HK-2 (cell line): ENCODE measurements at regions not wholly inside any gene's neighbourhood (a gene's known extent, or its start where the extent isn't known, plus 50 kb on each side); places are given as distances from the start of the nearest gene placed in this dataset.
A peak's percentile ranks its signal among the peaks of the same experiment; 100 is the strongest.
"Not testable (repeated sequence)": the region's sequence is repeated elsewhere in the genome, so short reads cannot be mapped to it uniquely, and the experiment has no call there.

Source experiments
- DNase-seq: peaks from one replicate; pipeline ENCODE4 v3.0.0-alpha.2; 2018; ENCODE audit not compliant: unreplicated experiment

- DNase-seq: no peak
These were observed 65.8 kb downstream of the MTX3 start for GRCh38 chr5:79924936-79925893.

GRCh38 chr5:79923431-79923830 lies 67.6 kb downstream of the MTX3 start:
- no peak for DNase-seq

- DNase-seq: no peak
These were observed 68.4 kb downstream of the MTX3 start for GRCh38 chr5:79922626-79923025.

GRCh38 chr5:79907452-79907851 lies 83.6 kb downstream of the MTX3 start:
- not testable (repeated sequence) for DNase-seq

- DNase-seq: not testable (repeated sequence)
These were observed 88.5 kb downstream of the MTX3 start for GRCh38 chr5:79902571-79902970.

- DNase-seq: no peak
These were observed 89.4 kb downstream of the MTX3 start for GRCh38 chr5:79901631-79902030.

GRCh38 chr5:79898611-79899010 lies 92.5 kb downstream of the MTX3 start:
- DNase-seq: no peak

GRCh38 chr5:79893976-79894375 lies 97.1 kb downstream of the MTX3 start:
- no peak for DNase-seq

- DNase-seq: no peak
These were observed 97.6 kb downstream of the MTX3 start for GRCh38 chr5:79893485-79893884.

- no peak for DNase-seq
These were observed 100.2 kb downstream of the MTX3 start for GRCh38 chr5:79890930-79891249.

GRCh38 chr5:79890119-79890929 lies 100.7 kb downstream of the MTX3 start:
- no peak for DNase-seq

- DNase-seq: no peak
These were observed 102.4 kb downstream of the MTX3 start for GRCh38 chr5:79888643-79889042.

GRCh38 chr5:79886925-79887655 lies 104.0 kb downstream of the MTX3 start:
- no peak for DNase-seq

- no peak for DNase-seq
These were observed 104.6 kb downstream of the MTX3 start for GRCh38 chr5:79886456-79886855.

GRCh38 chr5:79879880-79880279 lies 111.2 kb downstream of the MTX3 start:
- DNase-seq: not testable (repeated sequence)

GRCh38 chr5:79878721-79879336 lies 112.2 kb downstream of the MTX3 start:
- DNase-seq: peak; percentile 12

GRCh38 chr5:79878136-79878679 lies 112.9 kb downstream of the MTX3 start:
- no peak for DNase-seq

GRCh38 chr5:79876456-79876855 lies 114.6 kb downstream of the MTX3 start:
- no peak for DNase-seq

GRCh38 chr5:79875230-79875629 lies 115.8 kb downstream of the MTX3 start:
- DNase-seq: no peak

GRCh38 chr5:79873187-79873586 lies 117.9 kb downstream of the MTX3 start:
- DNase-seq: no peak

GRCh38 chr5:79872291-79872690 lies 118.8 kb downstream of the MTX3 start:
- DNase-seq: no peak
